Body of pancreas (tissue), 4 donors: ENCODE measurements at regions not wholly inside any gene's neighbourhood (a gene's known extent, or its start where the extent isn't known, plus 50 kb on each side); places are given as distances from the start of the nearest gene placed in this dataset.

Experiments used
- POLR2A ChIP-seq, 3 donors: fragments of 450-650 bp; IDR thresholded peaks; one replicate each; pipeline ENCODE4 v1.6.1; 2016; ENCODE audit warnings: antibody characterized with exemption in 3 of 3, mild to moderate bottlenecking in 2 of 3
- TF ChIP-seq, protein P1 (sequence below), 7 experiments: fragments of 450-650 bp in 4 of 7; fragments of 200-600 bp in 3 of 7; sonication (generic) in 3 of 7; IDR thresholded peaks; one replicate each; pipeline ENCODE4 v1.5.1; 2016 to 2019; ENCODE audit warnings: antibody characterized with exemption in 7 of 7

- TF ChIP-seq, protein P1, sequence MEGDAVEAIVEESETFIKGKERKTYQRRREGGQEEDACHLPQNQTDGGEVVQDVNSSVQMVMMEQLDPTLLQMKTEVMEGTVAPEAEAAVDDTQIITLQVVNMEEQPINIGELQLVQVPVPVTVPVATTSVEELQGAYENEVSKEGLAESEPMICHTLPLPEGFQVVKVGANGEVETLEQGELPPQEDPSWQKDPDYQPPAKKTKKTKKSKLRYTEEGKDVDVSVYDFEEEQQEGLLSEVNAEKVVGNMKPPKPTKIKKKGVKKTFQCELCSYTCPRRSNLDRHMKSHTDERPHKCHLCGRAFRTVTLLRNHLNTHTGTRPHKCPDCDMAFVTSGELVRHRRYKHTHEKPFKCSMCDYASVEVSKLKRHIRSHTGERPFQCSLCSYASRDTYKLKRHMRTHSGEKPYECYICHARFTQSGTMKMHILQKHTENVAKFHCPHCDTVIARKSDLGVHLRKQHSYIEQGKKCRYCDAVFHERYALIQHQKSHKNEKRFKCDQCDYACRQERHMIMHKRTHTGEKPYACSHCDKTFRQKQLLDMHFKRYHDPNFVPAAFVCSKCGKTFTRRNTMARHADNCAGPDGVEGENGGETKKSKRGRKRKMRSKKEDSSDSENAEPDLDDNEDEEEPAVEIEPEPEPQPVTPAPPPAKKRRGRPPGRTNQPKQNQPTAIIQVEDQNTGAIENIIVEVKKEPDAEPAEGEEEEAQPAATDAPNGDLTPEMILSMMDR (IDR thresholded peaks at IDR 0.05): no peak
- no peak for TF ChIP-seq POLR2A (IDR thresholded peaks at IDR 0.05)
Observed at GRCh38 chr16:86638642-86639041, 60.3 kb downstream of the FOXL1 start.
